ENCODE measurements at regions not wholly inside any gene's neighbourhood (a gene's known extent, or its start where the extent isn't known, plus 50 kb on each side); places are given as distances from the start of the nearest gene placed in this dataset.

- no peak for TF ChIP-seq CTCF (conservative IDR thresholded peaks at IDR 0.05; ENCODE audit: low read depth, low read length)
- TF ChIP-seq EZH2 (IDR thresholded peaks at IDR 0.05; ENCODE audit: low read length, unreplicated experiment), result no peak
- no peak for TF ChIP-seq EZH2phosphoT487 (IDR thresholded peaks at IDR 0.05; ENCODE audit: borderline replicate concordance, low read length)
Observed at GRCh38 chrX:131791608-131792355, 231.3 kb upstream of the STK26 start.
